HG02610 (cell line): ENCODE measurements at regions not wholly inside any gene's neighbourhood (a gene's known extent, or its start where the extent isn't known, plus 50 kb on each side); places are given as distances from the start of the nearest gene placed in this dataset.

Experiments
- ATAC-seq: cut with Tn5 transposase; IDR thresholded peaks from one replicate; pipeline ENCODE4 v1.9.1; 2021; ENCODE audit warnings: mild to moderate bottlenecking, moderate library complexity; ENCODE audit not compliant: unreplicated experiment

DNA sequence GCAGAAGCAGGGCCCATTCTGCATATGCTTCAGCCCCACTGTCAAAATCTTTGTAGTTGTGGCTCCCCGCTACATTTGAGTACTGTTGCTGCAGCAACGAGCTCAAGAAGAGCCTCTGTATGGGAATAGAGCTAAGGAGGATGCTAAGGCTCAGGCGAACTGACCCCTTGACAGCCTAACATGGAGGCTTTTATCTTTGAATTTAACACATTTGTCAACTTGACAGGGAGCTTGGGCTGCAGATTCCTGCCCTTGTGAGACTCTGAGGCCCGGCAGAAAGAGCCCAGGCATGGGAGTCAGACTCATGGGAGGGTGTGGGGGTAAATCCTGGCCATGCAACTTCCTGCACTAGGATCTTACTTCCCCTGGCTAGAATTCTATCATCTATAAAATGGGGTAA is 278.7 kb upstream of the CITED2 start:
- ATAC-seq: no peak

DNA sequence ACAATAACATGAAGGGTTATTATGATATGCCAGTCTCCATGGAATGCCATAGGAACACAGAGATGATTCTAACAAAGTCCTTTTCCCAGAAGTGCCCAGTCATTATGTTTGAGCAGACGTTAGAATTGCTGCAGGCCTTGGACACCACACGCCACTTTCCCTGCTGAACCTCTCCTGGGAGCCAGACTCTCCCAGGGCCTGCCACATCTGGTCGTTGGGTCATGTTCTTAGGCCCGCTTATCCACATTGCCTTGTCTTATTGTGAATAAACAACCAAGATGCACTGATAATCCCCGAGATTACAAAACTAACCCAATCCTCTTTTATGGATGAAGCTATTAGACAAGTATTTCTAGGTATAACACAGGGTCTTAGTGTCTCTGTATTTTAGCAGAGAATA is 276.5 kb upstream of the CITED2 start:
- ATAC-seq: no peak

DNA sequence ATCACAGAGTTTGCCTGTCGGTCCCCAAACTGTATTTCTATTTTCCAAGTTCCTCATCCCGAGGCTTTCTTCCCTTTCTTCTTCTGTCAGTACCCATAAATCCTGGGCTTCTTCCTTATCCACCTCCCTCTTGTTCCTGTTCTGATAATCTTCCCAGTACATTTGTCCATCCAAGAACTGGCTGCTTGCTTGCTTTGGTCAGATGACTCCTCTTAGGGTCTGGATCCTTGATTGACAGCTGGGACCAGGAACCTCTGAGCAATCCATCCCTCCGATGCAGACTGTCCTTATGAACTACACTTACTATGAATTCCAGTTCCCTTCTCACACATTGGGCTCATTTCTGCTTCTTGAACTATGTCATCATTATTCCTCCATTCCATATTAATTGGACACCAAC is 275.3 kb upstream of the CITED2 start:
- no peak for ATAC-seq

DNA sequence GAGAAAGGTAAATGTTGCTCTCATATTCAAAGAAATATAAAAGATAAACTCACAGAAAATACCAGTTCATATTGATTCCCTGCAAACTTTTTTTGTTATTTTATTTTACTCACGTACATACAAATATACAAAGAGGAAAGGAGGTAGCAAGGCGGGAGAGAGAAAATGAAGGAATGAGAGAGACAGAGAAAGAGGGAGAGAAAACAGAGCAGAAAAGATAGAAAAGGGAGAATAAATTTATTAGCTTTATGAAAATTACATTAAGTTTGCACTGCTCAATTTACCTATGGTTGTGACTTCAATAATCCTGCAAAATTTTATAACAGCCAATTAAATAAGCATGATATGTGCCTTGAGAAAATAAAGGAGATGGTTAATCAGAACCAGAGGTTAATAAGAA is 274.7 kb upstream of the CITED2 start:
- ATAC-seq: no peak

DNA sequence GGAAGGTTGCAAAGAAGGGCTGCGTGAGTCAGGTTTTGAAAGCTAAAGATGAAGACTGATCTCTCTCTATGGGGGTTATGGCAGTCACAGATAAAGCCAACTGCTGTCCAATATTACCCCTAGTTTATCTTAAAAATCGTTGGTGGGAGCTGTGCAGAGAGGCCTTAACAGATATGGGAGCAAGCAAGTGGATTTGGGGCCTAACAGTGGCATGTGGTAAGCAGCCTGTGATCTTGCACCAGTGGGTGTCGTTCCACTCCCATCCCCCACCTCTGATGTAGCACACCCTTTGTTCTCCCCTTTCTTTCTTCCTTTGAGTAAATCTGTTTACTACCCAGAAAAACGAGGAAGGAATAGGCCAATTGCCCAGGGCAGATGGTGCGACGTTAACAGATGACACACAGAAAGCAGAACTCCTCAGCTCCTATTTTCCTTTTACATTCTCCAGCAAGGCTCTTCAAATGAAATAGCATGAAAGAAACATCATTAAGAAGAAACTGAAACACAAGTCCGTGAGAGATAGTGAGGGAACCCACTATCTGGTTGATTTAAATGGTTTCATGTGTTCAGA is 274.1 kb upstream of the CITED2 start:
- no peak for ATAC-seq

DNA sequence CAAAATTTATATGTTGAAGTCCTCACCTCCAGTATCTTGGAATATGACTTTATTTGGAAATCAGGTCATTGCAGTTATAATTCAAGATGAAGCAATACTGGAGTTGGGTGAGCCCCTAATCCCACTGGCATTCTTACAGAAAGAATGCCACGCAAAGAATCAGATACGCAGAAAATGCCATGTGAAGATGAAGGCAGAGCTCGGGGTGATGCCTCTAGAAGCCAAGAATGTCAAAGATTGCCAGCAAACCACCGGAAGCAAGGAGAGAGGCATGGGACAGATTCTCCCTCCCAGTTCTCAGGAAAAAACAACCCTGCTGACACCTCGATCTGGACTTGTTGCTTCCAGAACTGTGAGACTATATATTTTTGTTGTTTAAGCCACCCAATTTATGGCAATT is 273.4 kb upstream of the CITED2 start:
- no peak for ATAC-seq

DNA sequence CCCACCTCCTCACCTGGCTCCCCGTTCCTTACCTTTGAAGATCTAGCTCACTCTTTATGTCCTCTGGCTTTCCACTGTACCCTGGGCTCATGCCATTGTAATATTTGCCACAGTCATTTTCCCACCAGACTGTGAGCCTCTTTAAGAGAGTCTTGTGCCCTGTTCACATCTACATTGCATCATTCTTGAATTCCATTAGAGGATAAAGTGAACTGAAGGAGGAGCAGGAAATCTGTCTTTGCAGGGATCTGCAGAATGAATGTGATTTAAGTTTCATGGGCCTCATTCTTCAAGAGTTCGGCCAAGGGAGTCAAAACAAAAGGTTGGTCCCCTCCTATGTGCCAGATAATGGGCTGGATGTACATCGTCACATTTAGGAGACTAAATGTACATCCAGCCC is 272.6 kb upstream of the CITED2 start:
- ATAC-seq: no peak

DNA sequence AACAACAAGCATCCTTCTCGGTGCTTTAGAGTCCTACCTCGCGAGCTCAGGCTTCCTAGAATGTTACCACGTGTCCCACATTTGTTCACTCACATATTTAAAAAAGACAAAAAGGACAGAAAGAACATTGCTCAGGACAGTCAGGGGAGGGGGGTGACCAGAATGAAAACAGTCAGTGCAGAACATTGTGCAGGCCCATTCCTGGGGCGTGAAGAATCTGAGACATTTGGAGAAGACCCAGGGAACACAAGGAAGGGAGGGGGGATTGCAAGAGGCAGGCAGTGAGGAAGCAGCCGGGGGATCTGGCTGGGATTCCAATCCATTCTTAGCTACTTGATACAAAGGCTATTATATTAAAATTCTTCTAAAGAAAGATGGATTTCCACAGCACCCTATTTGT is 270.4 kb upstream of the CITED2 start:
- ATAC-seq: no peak

DNA sequence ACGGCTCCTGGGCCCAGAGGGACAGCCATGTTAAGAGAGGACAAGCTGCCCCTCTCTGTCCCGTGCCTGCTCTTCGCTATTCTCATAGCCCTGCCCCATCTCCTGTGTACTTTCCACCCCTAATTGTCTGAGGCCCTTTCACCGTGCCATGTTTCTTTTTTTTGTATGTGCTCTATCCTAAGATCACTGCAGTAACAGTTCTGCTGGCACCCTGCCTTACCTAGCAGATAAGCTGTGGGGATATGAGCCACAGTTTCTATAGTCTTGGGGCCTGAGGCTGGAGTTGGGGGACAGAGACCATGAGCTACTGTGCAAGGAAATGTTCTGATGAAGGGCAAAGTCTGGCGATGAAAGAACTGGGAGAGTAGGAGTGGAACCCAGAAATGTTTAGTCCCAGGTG is 269.5 kb upstream of the CITED2 start:
- ATAC-seq: no peak

DNA sequence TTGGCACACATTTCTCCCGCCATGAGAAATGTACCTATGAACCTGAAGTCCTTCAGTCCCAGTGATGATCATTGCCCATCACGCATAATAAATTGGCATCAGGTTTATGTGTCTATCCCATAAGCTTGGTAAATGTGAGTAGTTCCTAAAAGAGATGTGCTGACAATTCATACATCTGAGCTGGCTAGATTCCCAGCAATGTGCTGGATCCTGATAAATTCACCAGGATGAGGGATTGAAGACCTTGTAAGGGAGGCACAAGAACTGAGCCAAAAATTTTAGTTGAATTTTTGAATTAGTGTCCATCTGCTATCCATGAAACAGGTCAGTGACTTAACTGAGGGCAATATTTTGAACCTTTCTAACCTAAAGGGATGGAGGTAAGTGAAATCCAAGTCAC is 267.9 kb upstream of the CITED2 start:
- ATAC-seq: no peak

DNA sequence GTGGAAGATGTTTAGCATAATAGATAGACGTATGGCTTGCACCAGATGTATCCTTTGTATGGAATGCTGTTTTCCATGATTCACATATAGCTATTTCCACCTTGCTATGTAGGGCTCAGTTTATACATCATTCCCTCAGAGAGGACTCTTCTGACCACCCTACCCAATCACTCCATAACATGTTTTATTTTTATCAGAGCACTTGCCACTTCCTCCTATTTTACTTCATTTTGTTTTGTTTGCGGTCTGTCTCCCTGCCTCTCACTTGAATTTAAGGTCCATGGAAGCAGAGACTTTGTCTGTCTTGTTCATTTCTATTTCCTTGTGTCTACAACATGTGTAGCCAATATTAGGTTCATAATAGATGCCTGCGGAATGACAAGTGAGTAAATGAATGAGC is 266.9 kb upstream of the CITED2 start:
- ATAC-seq: no peak

DNA sequence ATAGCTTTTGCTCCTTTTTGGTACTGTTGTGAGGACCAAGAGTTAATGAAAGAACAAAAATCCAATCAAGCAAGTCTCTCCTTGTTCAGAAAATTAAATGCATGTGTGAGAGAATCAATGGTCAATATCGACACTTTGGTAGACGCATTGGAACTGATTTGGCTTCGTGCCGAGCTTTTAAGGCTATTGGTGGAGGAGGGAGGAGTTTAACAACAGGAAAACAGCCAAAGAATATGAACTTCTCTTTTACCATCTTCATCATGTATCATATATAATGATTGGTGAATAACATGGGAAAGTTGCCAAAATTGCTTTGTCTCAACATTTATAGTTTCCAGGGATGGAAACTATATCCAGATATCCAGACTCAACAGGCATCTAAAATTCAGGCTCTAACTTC is 266.5 kb upstream of the CITED2 start:
- ATAC-seq: no peak

DNA sequence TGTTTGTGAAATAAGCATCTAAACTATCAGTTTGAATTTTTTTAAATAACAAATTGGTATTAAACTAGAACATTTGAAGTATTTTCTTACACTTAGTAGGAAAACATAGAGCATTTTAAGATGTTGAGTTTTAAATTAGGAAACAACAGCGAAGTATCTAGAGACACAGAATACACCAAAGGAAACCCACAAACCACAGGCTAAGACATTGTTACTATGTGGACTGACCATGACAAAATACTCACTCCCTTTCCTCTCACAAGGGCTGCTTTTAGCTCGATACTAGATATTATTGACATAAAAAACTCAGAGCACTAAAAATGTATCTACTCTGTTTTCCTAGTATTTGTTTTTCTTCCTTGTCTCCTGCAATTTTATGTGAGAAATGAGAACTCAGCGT is 266.0 kb upstream of the CITED2 start:
- peak; percentile 94 for ATAC-seq

DNA sequence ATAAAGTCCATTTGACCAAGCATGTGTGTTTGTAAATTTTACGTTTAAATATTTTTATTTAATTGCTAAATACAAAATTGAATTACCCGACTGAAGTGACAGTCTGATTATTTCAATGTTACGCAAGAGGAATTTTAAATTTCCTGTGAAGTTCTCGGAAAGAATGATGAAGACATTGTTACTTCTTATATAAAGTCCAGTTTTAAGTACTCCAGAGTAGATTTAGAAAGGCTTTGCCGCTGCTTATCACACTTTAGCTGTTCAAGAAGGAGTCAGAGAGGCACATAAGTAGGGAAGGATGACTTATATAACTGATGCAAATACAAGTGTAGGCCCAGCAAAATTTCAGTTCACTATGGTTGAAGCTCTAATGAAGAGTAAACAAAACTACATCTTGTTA is 265.1 kb upstream of the CITED2 start:
- ATAC-seq: no peak

DNA sequence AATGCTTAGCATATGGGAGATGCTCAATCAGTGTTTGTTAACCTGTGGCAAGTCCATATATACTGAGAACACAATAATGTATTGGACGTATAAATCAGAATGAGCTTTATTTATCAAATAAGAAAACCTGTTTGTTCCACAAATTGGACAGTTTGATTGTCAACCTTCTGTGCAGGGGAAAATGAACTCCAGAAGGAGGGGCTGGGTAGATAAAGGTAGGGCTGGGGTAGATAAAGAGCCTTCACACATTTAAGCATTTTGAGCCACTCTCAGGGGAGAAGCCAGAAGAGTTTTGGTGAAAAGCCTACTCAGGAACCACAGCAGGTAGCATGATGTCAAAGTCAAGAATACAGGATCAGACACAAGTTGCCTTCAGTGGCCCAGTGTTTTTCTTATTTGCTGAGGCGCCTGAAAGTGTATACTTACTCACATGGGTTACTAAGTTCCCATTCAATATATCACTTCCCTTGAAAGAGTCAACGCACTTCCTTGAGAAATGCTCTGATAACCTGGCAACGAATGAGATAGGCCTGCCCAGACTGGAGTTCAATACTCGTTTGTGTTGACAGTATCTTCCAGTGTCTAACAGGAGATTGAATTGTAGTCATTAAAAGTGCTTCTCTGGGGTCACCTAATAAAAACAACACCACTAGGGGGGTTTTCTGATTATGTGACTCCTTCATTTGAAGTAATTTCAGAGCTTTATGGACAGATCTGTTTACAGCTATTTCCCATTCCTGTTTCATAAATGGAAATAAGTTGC is 263.9 kb upstream of the CITED2 start:
- no peak for ATAC-seq

DNA sequence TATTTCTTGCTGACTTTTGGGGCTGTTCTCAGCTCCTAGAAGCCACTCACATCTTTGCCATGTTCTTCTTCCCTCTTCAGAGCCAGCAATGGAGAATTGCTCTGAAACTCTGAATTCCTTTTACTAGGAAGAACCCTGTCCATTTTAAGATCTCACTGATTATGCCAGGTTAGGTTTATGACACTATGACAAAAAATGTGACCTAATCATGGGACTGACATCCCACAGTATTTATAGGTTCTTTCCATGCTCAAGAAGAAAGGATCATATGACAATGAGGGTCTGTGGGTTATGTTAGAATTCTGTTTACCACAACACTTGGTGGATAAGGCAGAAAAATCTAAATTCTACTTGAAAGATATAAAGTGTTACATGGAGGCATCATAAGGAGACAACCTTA is 263.3 kb upstream of the CITED2 start:
- ATAC-seq: no peak

DNA sequence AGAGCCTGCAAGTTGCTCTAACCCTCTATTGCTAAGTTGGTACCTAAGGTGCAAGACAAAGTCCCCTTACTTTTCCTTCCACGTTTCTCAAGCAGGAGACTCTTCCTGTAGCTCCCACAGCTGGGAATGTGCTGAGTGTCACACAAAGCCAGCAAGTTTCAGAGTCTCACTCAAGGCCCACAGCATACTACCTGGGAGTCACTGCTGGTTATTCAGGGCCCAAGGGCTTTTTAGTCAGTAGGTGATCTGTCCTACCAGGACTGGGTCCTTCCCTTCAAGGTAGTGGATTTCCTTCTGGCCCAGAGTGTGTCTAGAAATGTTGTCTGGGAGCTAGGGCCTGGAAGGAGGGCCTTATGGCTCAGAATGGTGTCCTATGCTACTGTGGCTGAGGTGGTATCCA is 261.9 kb upstream of the CITED2 start:
- no peak for ATAC-seq

DNA sequence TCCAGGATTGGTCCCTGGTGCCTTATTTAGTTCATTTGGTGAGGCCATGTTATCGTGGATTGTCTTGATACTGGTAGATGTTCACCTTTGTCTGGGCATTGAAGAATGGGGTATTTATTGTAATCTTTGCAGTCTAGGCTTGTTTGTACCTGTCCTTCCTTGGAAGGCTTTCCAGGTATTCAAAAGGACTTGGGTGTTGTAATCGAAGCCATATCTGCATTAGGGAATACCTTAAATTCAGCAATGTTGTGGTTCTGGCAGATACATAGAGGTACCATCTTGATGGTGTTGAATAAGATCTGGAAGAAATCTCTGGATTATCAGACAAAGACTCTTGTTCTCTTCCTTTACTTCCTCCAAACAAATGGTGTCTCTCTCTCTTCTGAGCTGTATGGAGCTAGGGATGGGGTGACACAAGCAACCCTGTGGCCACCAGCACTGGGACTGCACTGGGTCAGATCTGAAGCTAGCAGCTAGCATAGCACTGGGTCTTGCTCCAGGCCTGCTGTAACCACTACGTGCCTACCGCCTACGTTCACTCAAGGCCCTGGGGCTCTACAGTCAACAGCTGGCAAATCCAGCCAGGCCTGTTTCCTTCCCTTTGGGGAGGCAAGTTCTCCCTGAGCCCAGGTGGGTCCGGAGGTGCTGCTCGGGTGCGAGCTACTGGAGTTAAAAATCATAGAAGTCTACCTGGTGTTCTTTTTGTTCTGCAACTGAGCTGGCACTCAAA is 261.1 kb upstream of the CITED2 start:
- no peak for ATAC-seq

DNA sequence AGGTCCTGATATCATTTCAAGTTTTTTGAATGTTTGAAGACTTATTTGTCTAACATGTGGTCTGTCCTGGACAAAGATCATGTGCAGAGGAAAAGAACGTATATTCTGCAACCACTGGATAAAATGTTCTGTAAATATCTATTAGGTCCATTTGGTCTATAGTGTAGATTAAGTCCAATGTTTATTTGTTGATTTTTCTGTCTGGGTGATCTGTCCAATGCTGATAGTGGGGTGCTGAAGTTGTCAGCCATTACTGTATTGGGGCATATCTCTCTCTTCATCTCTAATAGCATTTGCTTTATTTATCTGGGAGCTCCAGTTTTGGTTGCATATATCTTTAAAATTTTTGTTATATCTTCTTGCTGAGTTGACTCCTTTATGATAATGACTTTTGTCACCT is 258.4 kb upstream of the CITED2 start:
- no peak for ATAC-seq

DNA sequence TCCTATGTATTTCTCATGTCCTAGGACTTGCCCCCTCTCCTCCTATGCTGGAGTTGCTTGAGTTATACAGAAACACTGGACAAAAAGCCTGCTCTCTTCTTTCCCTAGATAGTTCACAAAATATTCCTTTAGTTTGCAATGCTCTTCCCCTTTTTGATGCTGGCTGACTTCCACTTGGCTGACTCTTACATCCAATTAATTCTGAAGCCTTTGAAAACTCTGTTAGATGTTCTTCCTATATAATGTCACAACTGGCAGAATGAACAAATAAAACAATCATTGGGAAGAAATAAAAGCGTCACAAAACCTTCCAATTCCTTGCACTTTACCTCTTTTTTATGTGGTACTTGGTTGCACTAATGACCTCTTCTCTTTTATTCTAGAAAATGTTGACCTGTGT is 253.8 kb upstream of the CITED2 start:
- no peak for ATAC-seq

DNA sequence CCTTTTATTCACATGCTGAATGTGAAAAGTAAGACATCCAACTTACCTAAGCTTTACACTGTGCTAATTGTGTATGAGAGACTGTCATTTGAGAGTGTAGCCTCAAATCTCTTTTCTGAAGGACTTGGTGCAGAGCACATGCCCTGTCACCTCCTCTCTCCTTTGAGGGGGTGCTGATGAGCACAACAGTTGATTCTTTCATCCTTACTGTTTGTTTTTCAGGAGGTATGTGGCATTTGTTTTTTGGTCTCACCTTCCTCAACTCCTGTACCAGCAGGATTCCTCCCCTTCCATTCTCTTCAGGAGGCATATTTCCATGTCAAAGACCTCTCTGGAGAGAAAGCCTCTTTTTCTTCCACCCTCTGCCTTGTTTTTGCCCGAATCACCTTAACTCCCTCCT is 252.6 kb upstream of the CITED2 start:
- no peak for ATAC-seq
